22Rv1 (cell line): ENCODE measurements at regions not wholly inside any gene's neighbourhood (a gene's known extent, or its start where the extent isn't known, plus 50 kb on each side); places are given as distances from the start of the nearest gene placed in this dataset.

Experiments used
- CTCF ChIP-seq: fragments of 450-650 bp; IDR thresholded peaks from 2 replicates; pipeline ENCODE4 v1.5.1; 2017; ENCODE audit warnings: mild to moderate bottlenecking
- ZFX ChIP-seq: fragments of 450-650 bp; IDR thresholded peaks from 2 replicates; pipeline ENCODE4 v1.6.1; 2017; ENCODE audit warnings: antibody characterized with exemption, borderline replicate concordance

DNA sequence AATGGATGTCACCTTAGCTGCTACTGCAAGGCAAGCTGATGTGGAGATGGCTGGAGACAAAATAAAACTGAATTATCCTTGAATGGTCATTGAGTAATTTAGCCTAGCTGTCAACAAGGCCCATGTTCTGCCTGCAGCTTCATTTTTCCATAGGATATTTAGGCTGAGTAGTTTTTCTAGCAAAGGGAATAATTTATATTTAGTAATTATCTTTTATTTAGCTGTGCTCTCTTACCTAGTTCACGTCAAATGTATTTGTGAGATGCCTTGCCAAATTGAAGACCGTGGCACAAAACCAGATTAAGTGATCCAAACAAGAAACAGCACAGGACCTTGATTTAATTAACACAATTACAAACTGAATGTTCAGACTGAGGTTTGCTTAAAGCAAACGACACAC is 77.4 kb upstream of the CEP162 start:
- TF ChIP-seq ZFX = no peak
- no peak for TF ChIP-seq CTCF
